Activated naive CD8-positive, alpha-beta T cell treated with anti-CD3 and anti-CD28 coated beads, Interleukin-2, amount 10 ng/mL, durations not matched to agents 7 days and 5 days (primary cell): ENCODE measurements at regions not wholly inside any gene's neighbourhood (a gene's known extent, or its start where the extent isn't known, plus 50 kb on each side); places are given as distances from the start of the nearest gene placed in this dataset.

ENCODE experiments used
- ATAC-seq: fragments of 150-1000 bp; cut with Tn5 transposase; one replicate; pipeline ENCODE4 v1.10.0; 2021; ENCODE audit warnings: low read depth, moderate library complexity
- POLR2A ChIA-PET: fragments of 350-600 bp; sonication (Branson Sonifier 250); formaldehyde crosslinking; loops from one replicate; lab custom pipeline; 2021; ENCODE audit warnings: antibody characterized with exemption; lab: Charles Lee
- DNase-seq: peaks from one replicate; pipeline ENCODE4 v3.0.0; 2021
- H3K27ac Mint-ChIP-seq: one replicate; pipeline ENCODE4 v1.8.0; 2022; ENCODE audit warnings: mild to moderate bottlenecking, mixed read lengths
- H3K27me3 Mint-ChIP-seq: one replicate; pipeline ENCODE4 v1.8.0; 2022; ENCODE audit warnings: mild to moderate bottlenecking, moderate library complexity, mixed read lengths
- H3K36me3 Mint-ChIP-seq: one replicate; pipeline ENCODE4 v1.8.0; 2021; ENCODE audit warnings: mild to moderate bottlenecking, mixed read lengths
- H3K4me1 Mint-ChIP-seq: one replicate; pipeline ENCODE4 v1.8.0; 2021; ENCODE audit warnings: mixed read lengths
- H3K4me3 Mint-ChIP-seq: one replicate; pipeline ENCODE4 v1.8.0; 2022; ENCODE audit warnings: mild to moderate bottlenecking, moderate library complexity, mixed read lengths
- H3K9me3 Mint-ChIP-seq: one replicate; pipeline ENCODE4 v1.8.0; 2021; ENCODE audit warnings: mixed read lengths

- Mint-ChIP-seq H3K27ac (no peak overlapping the region), H3K4me3 (no peak overlapping the region), H3K9me3 (peaks cover 3% of the 10 kb centered on the region), H3K36me3 (no peaks in the 10 kb centered on the region), H3K27me3 (no peaks in the 10 kb centered on the region), H3K4me1 (no peaks in the 10 kb centered on the region)
- ATAC-seq (no peak), DNase-seq (no peak)
- POLR2A ChIA-PET, result no interaction called here
These were observed 88.2 kb upstream of the CAMK2D start for GRCh38 chr4:113849771-113850170.

- H3K4me3 Mint-ChIP-seq, result no peak overlapping the region
- peaks cover 2% of the 10 kb centered on the region for H3K9me3 Mint-ChIP-seq
- no peaks in the 10 kb centered on the region for H3K4me1 Mint-ChIP-seq
- H3K27me3 Mint-ChIP-seq, result no peaks in the 10 kb centered on the region
- POLR2A ChIA-PET, result no interaction called here
- DNase-seq (no peak), ATAC-seq (no peak)
- no peak overlapping the region for H3K27ac Mint-ChIP-seq
- no peaks in the 10 kb centered on the region for H3K36me3 Mint-ChIP-seq
These were observed 86.2 kb upstream of the CAMK2D start for GRCh38 chr4:113847710-113848109.

- H3K9me3 Mint-ChIP-seq, result peaks cover 2% of the 10 kb centered on the region
- ATAC-seq (no peak), DNase-seq (no peak)
- H3K4me3 Mint-ChIP-seq, result no peak overlapping the region
- H3K4me1 Mint-ChIP-seq, result no peaks in the 10 kb centered on the region
- POLR2A ChIA-PET, result no interaction called here
- H3K27ac Mint-ChIP-seq, result no peak overlapping the region
- no peaks in the 10 kb centered on the region for H3K36me3 Mint-ChIP-seq
- no peaks in the 10 kb centered on the region for H3K27me3 Mint-ChIP-seq
These were observed 84.9 kb upstream of the CAMK2D start for GRCh38 chr4:113846433-113846832.

- DNase-seq (no peak), ATAC-seq (no peak)
- H3K4me1 Mint-ChIP-seq, result no peaks in the 10 kb centered on the region
- POLR2A ChIA-PET, result no interaction called here
- no peaks in the 10 kb centered on the region for H3K9me3 Mint-ChIP-seq
- no peak overlapping the region for H3K4me3 Mint-ChIP-seq
- H3K36me3 Mint-ChIP-seq, result no peaks in the 10 kb centered on the region
- H3K27me3 Mint-ChIP-seq, result no peaks in the 10 kb centered on the region
- H3K27ac Mint-ChIP-seq, result no peak overlapping the region
These were observed 83.6 kb upstream of the CAMK2D start for GRCh38 chr4:113845138-113845537.

- Mint-ChIP-seq H3K9me3 (peaks cover 1% of the 10 kb centered on the region), H3K36me3 (no peaks in the 10 kb centered on the region), H3K4me3 (no peak overlapping the region), H3K27ac (no peak overlapping the region), H3K4me1 (no peaks in the 10 kb centered on the region), H3K27me3 (no peaks in the 10 kb centered on the region)
- POLR2A ChIA-PET, result no interaction called here
- no peak for DNase-seq
- ATAC-seq, result no peak
These were observed 82.8 kb upstream of the CAMK2D start for GRCh38 chr4:113844369-113844768.

- Mint-ChIP-seq H3K27ac (no peak overlapping the region), H3K9me3 (peaks cover 4% of the 10 kb centered on the region), H3K4me3 (no peak overlapping the region), H3K27me3 (no peaks in the 10 kb centered on the region), H3K4me1 (no peaks in the 10 kb centered on the region), H3K36me3 (no peaks in the 10 kb centered on the region)
- DNase-seq, result no peak
- POLR2A ChIA-PET, result no interaction called here
- ATAC-seq, result no peak
These were observed 79.3 kb upstream of the CAMK2D start for GRCh38 chr4:113840861-113841260.

GRCh38 chr4:113838460-113838859, 76.9 kb upstream of the CAMK2D start:
- POLR2A ChIA-PET, result no interaction called here
- ATAC-seq (no peak), DNase-seq (no peak)
- Mint-ChIP-seq H3K27ac (no peak overlapping the region), H3K4me1 (no peaks in the 10 kb centered on the region), H3K36me3 (no peaks in the 10 kb centered on the region), H3K27me3 (no peaks in the 10 kb centered on the region), H3K9me3 (peaks cover 4% of the 10 kb centered on the region), H3K4me3 (no peak overlapping the region)

GRCh38 chr4:113837397-113837796, 75.9 kb upstream of the CAMK2D start:
- no peak for ATAC-seq
- H3K36me3 Mint-ChIP-seq, result no peaks in the 10 kb centered on the region

GRCh38 chr4:113835005-113835404, 73.5 kb upstream of the CAMK2D start:
- Mint-ChIP-seq H3K27me3 (no peaks in the 10 kb centered on the region), H3K4me1 (peaks cover 3% of the 10 kb centered on the region), H3K36me3 (no peaks in the 10 kb centered on the region), H3K27ac (no peak overlapping the region), H3K9me3 (peaks cover 4% of the 10 kb centered on the region), H3K4me3 (no peak overlapping the region)
- DNase-seq (no peak), ATAC-seq (no peak)
- POLR2A ChIA-PET, result no interaction called here

More at GRCh38 chr4:113837397-113837796, 75.9 kb upstream of the CAMK2D start:
- no peak for DNase-seq
- POLR2A ChIA-PET, result no interaction called here
- peaks cover 4% of the 10 kb centered on the region for H3K9me3 Mint-ChIP-seq
- H3K27ac Mint-ChIP-seq, result no peak overlapping the region
- no peaks in the 10 kb centered on the region for H3K27me3 Mint-ChIP-seq
- H3K4me3 Mint-ChIP-seq, result no peak overlapping the region
- no peaks in the 10 kb centered on the region for H3K4me1 Mint-ChIP-seq

GRCh38 chr4:113834298-113834697, 72.8 kb upstream of the CAMK2D start:
- no peak for ATAC-seq
- Mint-ChIP-seq H3K36me3 (no peaks in the 10 kb centered on the region), H3K4me1 (peaks cover 3% of the 10 kb centered on the region), H3K9me3 (peaks cover 3% of the 10 kb centered on the region), H3K27me3 (no peaks in the 10 kb centered on the region), H3K4me3 (no peak overlapping the region), H3K27ac (no peak overlapping the region)
- POLR2A ChIA-PET, result no interaction called here
- no peak for DNase-seq

- POLR2A ChIA-PET, result no interaction called here
These were observed 71.3 kb upstream of the CAMK2D start for GRCh38 chr4:113832803-113833202.

GRCh38 chr4:113831457-113831856, 69.9 kb upstream of the CAMK2D start:
- POLR2A ChIA-PET, result no interaction called here
- Mint-ChIP-seq H3K9me3 (no peaks in the 10 kb centered on the region), H3K36me3 (no peaks in the 10 kb centered on the region), H3K27ac (no peak overlapping the region), H3K4me3 (no peak overlapping the region), H3K27me3 (no peaks in the 10 kb centered on the region), H3K4me1 (peaks cover 3% of the 10 kb centered on the region)
- ATAC-seq (no peak), DNase-seq (no peak)

More at GRCh38 chr4:113832803-113833202, 71.3 kb upstream of the CAMK2D start:
- Mint-ChIP-seq H3K4me1 (peaks cover 3% of the 10 kb centered on the region), H3K9me3 (no peaks in the 10 kb centered on the region), H3K4me3 (no peak overlapping the region), H3K27me3 (no peaks in the 10 kb centered on the region), H3K27ac (no peak overlapping the region), H3K36me3 (no peaks in the 10 kb centered on the region)
- ATAC-seq, result no peak
- DNase-seq, result no peak

- Mint-ChIP-seq H3K4me3 (no peak overlapping the region), H3K9me3 (no peaks in the 10 kb centered on the region), H3K36me3 (no peaks in the 10 kb centered on the region), H3K27me3 (no peaks in the 10 kb centered on the region), H3K4me1 (peaks cover 24% of the 10 kb centered on the region), H3K27ac (no peak overlapping the region)
- ATAC-seq (no peak), DNase-seq (no peak)
- POLR2A ChIA-PET, result no interaction called here
These were observed 67.2 kb upstream of the CAMK2D start for GRCh38 chr4:113828702-113829101.

- POLR2A ChIA-PET, result no interaction called here
- Mint-ChIP-seq H3K4me3 (no peak overlapping the region), H3K36me3 (no peaks in the 10 kb centered on the region), H3K9me3 (no peaks in the 10 kb centered on the region), H3K4me1 (peaks cover 27% of the 10 kb centered on the region), H3K27me3 (no peaks in the 10 kb centered on the region), H3K27ac (no peak overlapping the region)
- ATAC-seq (no peak), DNase-seq (no peak)
These were observed 65.7 kb upstream of the CAMK2D start for GRCh38 chr4:113827285-113827684.

GRCh38 chr4:113826421-113826820, 64.9 kb upstream of the CAMK2D start:
- Mint-ChIP-seq H3K9me3 (no peaks in the 10 kb centered on the region), H3K27ac (no peak overlapping the region), H3K4me3 (no peak overlapping the region), H3K36me3 (no peaks in the 10 kb centered on the region), H3K27me3 (no peaks in the 10 kb centered on the region), H3K4me1 (peaks cover 25% of the 10 kb centered on the region)
- POLR2A ChIA-PET, result no interaction called here
- DNase-seq (no peak), ATAC-seq (no peak)
